ENCODE measurements at regions not wholly inside any gene's neighbourhood (a gene's known extent, or its start where the extent isn't known, plus 50 kb on each side); places are given as distances from the start of the nearest gene placed in this dataset.
A peak's percentile ranks its signal among the peaks of the same experiment; 100 is the strongest.

DNA sequence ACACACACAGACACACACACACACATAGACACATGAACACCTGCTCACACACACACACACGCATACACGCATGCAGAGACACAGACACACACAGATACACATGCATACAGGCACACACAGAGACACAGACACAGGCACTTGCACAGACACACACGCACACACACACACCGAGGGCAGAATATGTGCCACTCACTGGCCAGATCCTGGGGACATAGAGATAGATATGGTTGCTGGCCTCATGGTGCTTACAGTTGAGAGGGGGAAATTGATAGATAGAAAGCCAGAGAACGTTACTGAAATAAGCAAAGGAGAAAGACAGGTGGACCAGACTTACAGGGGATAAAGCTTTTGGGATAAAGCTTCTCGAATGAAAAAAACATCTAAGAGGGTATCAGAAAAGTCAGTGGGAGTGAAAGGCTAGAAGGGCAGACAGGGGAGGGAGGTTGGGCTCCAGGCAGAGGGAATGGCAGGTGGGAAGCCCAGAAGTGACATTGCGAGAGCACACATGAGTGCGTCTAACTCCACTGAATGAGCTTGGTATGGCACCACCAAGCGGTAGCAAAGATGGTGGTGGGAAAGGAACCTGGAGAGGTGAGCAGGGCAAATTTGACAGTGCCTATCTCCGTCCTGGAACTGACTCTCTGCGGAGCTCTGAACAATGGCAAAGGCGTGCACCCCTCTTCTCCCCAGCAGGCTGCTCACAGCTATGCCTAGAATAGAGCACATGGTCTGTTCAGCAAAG lies 390.1 kb upstream of the TRIB2 start:
- no peak overlapping the region for H3K27ac ChIP-seq
- DNase-seq, result peak in 1 of 3 donors; percentile 25

DNA sequence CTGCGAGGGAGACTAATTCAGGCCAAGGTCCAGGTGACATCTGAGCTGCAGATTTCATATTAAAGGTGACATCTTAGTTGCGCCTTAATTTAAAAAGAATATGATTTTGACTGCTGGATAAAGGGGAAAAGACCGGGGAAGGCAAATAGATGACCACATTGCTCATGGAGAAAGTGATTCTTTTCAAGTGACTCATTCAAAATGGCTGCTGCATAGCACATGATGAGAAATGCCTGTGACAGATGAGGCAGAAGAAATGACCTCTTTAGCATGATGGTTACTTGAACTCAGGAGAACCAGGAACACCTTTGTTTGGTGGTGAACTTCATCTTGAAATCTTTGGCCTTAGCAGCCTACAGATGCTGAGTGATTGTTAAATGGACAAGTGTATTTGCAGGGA lies 385.8 kb upstream of the TRIB2 start:
- ATAC-seq (no peak), DNase-seq (no peak)
- Histone ChIP-seq H3K4me1 (no peaks in the 10 kb centered on the region), H3K36me3 (no peaks in the 10 kb centered on the region), H3K4me3 (no peak overlapping the region), H3K27ac (no peak overlapping the region), H3K9me3 (no peaks in the 10 kb centered on the region), H3K27me3 (no peaks in the 10 kb centered on the region)
- intact Hi-C loops (cut with DNase I), result no loop called here
- TF ChIP-seq, protein P1, sequence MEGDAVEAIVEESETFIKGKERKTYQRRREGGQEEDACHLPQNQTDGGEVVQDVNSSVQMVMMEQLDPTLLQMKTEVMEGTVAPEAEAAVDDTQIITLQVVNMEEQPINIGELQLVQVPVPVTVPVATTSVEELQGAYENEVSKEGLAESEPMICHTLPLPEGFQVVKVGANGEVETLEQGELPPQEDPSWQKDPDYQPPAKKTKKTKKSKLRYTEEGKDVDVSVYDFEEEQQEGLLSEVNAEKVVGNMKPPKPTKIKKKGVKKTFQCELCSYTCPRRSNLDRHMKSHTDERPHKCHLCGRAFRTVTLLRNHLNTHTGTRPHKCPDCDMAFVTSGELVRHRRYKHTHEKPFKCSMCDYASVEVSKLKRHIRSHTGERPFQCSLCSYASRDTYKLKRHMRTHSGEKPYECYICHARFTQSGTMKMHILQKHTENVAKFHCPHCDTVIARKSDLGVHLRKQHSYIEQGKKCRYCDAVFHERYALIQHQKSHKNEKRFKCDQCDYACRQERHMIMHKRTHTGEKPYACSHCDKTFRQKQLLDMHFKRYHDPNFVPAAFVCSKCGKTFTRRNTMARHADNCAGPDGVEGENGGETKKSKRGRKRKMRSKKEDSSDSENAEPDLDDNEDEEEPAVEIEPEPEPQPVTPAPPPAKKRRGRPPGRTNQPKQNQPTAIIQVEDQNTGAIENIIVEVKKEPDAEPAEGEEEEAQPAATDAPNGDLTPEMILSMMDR (IDR thresholded peaks at IDR 0.05), result no peak
- TF ChIP-seq POLR2A (IDR thresholded peaks at IDR 0.05), result no peak
- WGBS (ENCODE audit: insufficient coverage, low coverage, low lambda C conversion rate, missing lambda C conversion rate), result 82% methylated on average over 3 of the region's 3 CpGs

More for the DNA sequence above, 390.1 kb upstream of the TRIB2 start:
- H3K4me1 ChIP-seq, result no peaks in the 10 kb centered on the region
- intact Hi-C loops (cut with DNase I), result no loop called here
- no peaks in the 10 kb centered on the region for H3K36me3 ChIP-seq
- H3K27me3 ChIP-seq, result no peaks in the 10 kb centered on the region
- no peak overlapping the region for H3K4me3 ChIP-seq
- no peak for TF ChIP-seq POLR2A (IDR thresholded peaks at IDR 0.05)
- TF ChIP-seq, protein P1 (IDR thresholded peaks at IDR 0.05), result peak; percentile 19 to 40 (median 25)
- no peaks in the 10 kb centered on the region for H3K9me3 ChIP-seq
- ATAC-seq, result peak; percentile 59 to 77 (median 64)
- 52% methylated on average over 9 of the region's 12 CpGs for WGBS (ENCODE audit: insufficient coverage, low coverage, low lambda C conversion rate, missing lambda C conversion rate)

DNA sequence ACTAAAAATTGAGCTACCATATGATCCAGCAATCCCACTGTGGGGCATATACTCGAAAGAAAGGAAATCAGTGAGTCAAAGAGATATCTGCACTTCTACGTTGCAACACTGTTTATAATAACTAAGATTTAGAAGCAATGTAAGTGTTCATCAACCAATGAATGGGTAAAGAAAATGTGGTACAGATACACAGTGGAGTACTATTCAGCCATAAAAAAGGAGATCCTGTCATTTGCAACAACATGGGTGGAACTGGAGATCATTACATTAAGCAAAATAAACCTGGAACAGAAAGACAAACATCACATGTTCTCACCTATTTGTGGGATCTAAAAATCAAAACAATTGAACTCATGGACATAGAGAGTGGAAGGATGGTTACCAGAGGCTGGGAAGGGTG lies 385.0 kb upstream of the TRIB2 start:
- Histone ChIP-seq H3K27ac (no peak overlapping the region), H3K27me3 (no peaks in the 10 kb centered on the region), H3K4me1 (no peaks in the 10 kb centered on the region), H3K9me3 (no peaks in the 10 kb centered on the region), H3K36me3 (no peaks in the 10 kb centered on the region), H3K4me3 (no peak overlapping the region)
- ATAC-seq (no peak), DNase-seq (no peak)
- TF ChIP-seq, protein P1 (IDR thresholded peaks at IDR 0.05), result no peak
- no peak for TF ChIP-seq POLR2A (IDR thresholded peaks at IDR 0.05)
- 69% methylated on average over 2 of the region's 2 CpGs for WGBS (ENCODE audit: insufficient coverage, low coverage, low lambda C conversion rate, missing lambda C conversion rate)
- intact Hi-C loops (cut with DNase I), result no loop called here

DNA sequence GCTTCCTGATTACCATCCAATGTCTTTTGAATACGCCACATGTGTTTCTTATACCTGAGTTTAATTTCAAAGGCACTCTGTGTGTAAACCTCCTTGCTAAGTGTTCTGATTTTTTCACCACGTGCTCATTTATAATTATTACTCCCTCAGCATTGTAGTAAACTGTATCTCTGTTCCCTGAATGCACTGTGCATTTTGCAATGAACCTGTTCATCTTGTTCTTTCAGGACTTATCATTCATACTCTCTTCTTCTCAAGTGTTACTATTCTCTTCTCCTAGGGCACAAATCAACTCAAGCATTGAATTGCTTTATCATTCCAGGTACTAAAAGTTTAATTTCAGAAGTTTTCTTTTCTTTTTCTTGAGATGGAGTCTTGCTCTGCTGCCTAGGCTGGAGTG lies 383.4 kb upstream of the TRIB2 start:
- DNase-seq (no peak), ATAC-seq (no peak)
- H3K27ac ChIP-seq, result no peak overlapping the region
- no peaks in the 10 kb centered on the region for H3K36me3 ChIP-seq
- H3K9me3 ChIP-seq, result no peaks in the 10 kb centered on the region
- H3K4me3 ChIP-seq, result no peak overlapping the region
- 51% methylated on average over 2 of the region's 2 CpGs for WGBS (ENCODE audit: insufficient coverage, low coverage, low lambda C conversion rate, missing lambda C conversion rate)
- no peak for TF ChIP-seq POLR2A (IDR thresholded peaks at IDR 0.05)
- TF ChIP-seq, protein P1 (IDR thresholded peaks at IDR 0.05), result no peak
- intact Hi-C loops (cut with DNase I), result no loop called here
- H3K27me3 ChIP-seq, result no peaks in the 10 kb centered on the region
- no peaks in the 10 kb centered on the region for H3K4me1 ChIP-seq

All from right lobe of liver (tissue), 6 donors.